Activated T-cell treated with anti-CD3 and anti-CD28 coated beads, Interleukin-2, amount 50 U/mL, for 4 hours (primary cell): ENCODE measurements at regions not wholly inside any gene's neighbourhood (a gene's known extent, or its start where the extent isn't known, plus 50 kb on each side); places are given as distances from the start of the nearest gene placed in this dataset.

ENCODE experiments used
- ATAC-seq, 2 donors: fragments of 200-7000 bp; cut with Tn5 transposase; one replicate each; pipeline ENCODE4 v1.10.0; 2021
- DNase-seq: peaks from one replicate; pipeline ENCODE4 v3.0.0-alpha.2; 2020
- H3K27me3 Mint-ChIP-seq: one replicate; pipeline ENCODE4 v1.8.0; 2021; ENCODE audit warnings: low read depth, mixed read lengths
- H3K36me3 Mint-ChIP-seq: one replicate; pipeline ENCODE4 v1.8.0; 2022; ENCODE audit warnings: mixed read lengths; ENCODE audit not compliant: insufficient read depth
- H3K4me1 Mint-ChIP-seq: one replicate; pipeline ENCODE4 v1.8.0; 2021; ENCODE audit warnings: low read depth, mixed read lengths
- H3K4me3 Mint-ChIP-seq: one replicate; pipeline ENCODE4 v1.8.0; 2021; ENCODE audit warnings: mild to moderate bottlenecking, moderate library complexity, mixed read lengths
- H3K9me3 Mint-ChIP-seq: one replicate; pipeline ENCODE4 v1.8.0; 2021; ENCODE audit warnings: mixed read lengths

GRCh38 chr2:221135699-221136098 is 436.4 kb downstream of the EPHA4 start:
- no peaks in the 10 kb centered on the region for H3K9me3 Mint-ChIP-seq
- H3K36me3 Mint-ChIP-seq: no peaks in the 10 kb centered on the region
- H3K4me1 Mint-ChIP-seq: no peaks in the 10 kb centered on the region
- no peak overlapping the region for H3K4me3 Mint-ChIP-seq
- no peaks in the 10 kb centered on the region for H3K27me3 Mint-ChIP-seq
- ATAC-seq (no peak), DNase-seq (no peak)

DNA sequence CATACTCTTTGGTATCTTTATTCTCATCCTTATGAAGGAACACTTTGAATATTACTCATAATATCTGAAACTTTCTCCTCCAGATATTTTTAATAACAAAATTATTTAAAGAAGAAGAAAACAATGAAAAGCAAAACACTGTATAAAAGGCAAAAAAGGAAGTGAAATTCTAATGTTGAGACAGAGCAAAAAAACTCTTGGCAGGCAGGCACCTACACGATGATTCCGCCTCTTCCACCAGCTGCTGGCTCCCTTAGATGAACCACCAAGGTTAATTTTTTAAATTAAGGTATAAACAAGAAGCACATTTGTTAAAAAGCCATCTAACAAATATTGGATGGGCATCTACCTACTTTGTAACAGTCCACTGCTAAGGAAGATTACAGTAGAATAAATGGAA is 434.7 kb downstream of the EPHA4 start:
- Mint-ChIP-seq H3K27me3 (no peaks in the 10 kb centered on the region), H3K4me1 (no peaks in the 10 kb centered on the region), H3K9me3 (no peaks in the 10 kb centered on the region), H3K36me3 (no peaks in the 10 kb centered on the region), H3K4me3 (no peak overlapping the region)
- ATAC-seq (no peak), DNase-seq (no peak)

DNA sequence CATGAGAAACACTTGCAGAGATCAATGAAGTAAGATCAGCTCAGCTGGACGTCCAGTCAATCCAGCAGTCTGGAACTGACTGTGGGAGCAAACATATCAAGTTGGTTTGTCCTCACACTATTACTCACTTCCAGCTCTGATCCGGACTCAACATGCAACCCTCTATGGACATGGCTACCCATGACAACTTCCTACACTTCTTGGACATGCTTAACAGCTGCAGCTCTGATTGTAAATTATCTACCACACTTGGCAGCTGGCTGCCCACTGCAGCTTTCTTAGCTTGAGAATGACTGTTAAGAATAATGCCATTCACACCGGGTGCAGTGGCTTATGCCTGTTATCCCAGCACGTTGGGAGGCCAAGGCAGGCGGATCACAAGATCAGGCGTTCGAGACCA is 429.8 kb downstream of the EPHA4 start:
- Mint-ChIP-seq H3K9me3 (no peaks in the 10 kb centered on the region), H3K4me3 (no peak overlapping the region), H3K36me3 (no peaks in the 10 kb centered on the region), H3K4me1 (no peaks in the 10 kb centered on the region), H3K27me3 (no peaks in the 10 kb centered on the region)
- DNase-seq (no peak), ATAC-seq (no peak)

GRCh38 chr2:221143231-221143630 is 428.9 kb downstream of the EPHA4 start:
- Mint-ChIP-seq H3K4me3 (no peak overlapping the region), H3K36me3 (no peaks in the 10 kb centered on the region), H3K4me1 (no peaks in the 10 kb centered on the region), H3K9me3 (no peaks in the 10 kb centered on the region), H3K27me3 (no peaks in the 10 kb centered on the region)
- DNase-seq (no peak), ATAC-seq (no peak)

DNA sequence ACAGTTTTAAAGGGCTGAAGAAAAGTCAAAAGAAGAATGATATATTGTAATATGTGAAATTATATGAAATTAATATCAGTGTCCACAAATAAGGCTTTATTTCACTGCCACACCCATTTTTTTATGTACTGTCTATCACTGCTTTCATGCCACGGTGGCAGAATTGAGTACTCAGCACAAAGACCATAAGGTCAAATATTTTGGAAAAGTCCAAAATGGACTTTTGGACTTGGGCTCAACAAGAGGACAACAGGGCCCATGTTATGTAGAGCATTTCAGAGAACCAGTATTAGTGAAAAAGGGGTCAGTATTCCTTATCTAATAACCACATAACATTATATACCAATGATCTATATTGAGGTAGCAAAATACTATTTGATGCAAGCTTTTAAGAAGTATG is 427.2 kb downstream of the EPHA4 start:
- ATAC-seq: no peak
- H3K9me3 Mint-ChIP-seq: no peaks in the 10 kb centered on the region
- no peaks in the 10 kb centered on the region for H3K36me3 Mint-ChIP-seq
- DNase-seq: no peak
- H3K27me3 Mint-ChIP-seq: no peaks in the 10 kb centered on the region
- no peaks in the 10 kb centered on the region for H3K4me1 Mint-ChIP-seq
- H3K4me3 Mint-ChIP-seq: no peak overlapping the region

GRCh38 chr2:221145396-221145795 is 426.7 kb downstream of the EPHA4 start:
- H3K4me3 Mint-ChIP-seq: no peak overlapping the region
- no peaks in the 10 kb centered on the region for H3K27me3 Mint-ChIP-seq
- ATAC-seq (no peak), DNase-seq (no peak)
- no peaks in the 10 kb centered on the region for H3K4me1 Mint-ChIP-seq
- no peaks in the 10 kb centered on the region for H3K9me3 Mint-ChIP-seq
- no peaks in the 10 kb centered on the region for H3K36me3 Mint-ChIP-seq

DNA sequence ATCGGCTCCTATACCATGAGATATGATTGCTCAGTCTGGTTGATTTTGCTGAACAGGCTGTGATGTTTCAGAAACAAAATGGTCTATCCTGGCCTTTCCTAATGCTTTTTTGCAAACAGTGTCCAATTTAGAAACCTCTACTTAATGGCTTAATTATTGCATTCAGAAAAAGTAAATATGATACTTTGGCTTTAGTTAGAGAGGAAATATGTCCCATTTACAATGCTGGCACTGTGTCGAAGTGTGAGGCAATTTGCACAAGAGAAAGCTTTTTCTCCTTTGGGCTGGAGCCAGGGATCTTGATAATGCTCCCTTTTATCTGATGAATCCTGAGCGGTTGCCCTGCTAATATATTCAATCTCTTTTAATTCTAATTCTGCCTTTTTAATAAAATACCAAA is 418.9 kb downstream of the EPHA4 start:
- Mint-ChIP-seq H3K4me1 (no peaks in the 10 kb centered on the region), H3K27me3 (no peaks in the 10 kb centered on the region), H3K4me3 (no peak overlapping the region), H3K9me3 (no peaks in the 10 kb centered on the region), H3K36me3 (no peaks in the 10 kb centered on the region)
- ATAC-seq (no peak), DNase-seq (no peak)

GRCh38 chr2:221154176-221154575 is 417.9 kb downstream of the EPHA4 start:
- Mint-ChIP-seq H3K27me3 (no peaks in the 10 kb centered on the region), H3K9me3 (no peaks in the 10 kb centered on the region), H3K4me3 (no peak overlapping the region), H3K36me3 (no peaks in the 10 kb centered on the region), H3K4me1 (no peaks in the 10 kb centered on the region)
- ATAC-seq (no peak), DNase-seq (no peak)

DNA sequence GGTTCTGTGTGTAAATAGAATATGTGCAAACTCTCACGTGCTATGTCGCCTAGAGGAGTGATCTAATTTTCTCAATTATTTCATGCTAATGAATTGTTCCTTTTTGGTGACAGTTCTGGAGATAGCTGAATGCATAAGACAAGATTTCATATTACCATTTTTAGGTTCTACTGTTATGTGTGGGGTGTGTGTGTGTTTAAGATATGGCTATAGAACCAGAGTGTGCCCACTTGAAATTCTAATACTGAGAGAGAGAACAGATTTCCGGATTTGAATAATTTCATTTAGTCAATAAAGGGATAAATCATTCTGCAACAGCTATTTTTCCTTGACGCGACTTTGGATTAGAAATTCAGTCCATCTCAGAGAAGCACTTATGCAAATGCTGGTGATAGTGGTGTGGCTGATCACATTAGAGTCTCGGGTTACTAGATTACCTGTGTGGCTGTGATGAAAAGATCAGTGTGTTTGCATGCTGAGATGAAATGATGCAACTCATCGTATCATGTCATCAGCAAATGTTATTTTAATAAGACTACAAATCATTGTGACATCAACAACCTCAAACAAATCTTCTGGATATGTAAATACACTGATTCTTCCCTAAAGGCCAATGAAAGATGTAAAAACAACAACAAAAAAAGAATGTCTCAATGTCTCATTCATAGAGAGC is 415.9 kb downstream of the EPHA4 start:
- Mint-ChIP-seq H3K4me3 (no peak overlapping the region), H3K36me3 (no peaks in the 10 kb centered on the region), H3K27me3 (no peaks in the 10 kb centered on the region), H3K4me1 (no peaks in the 10 kb centered on the region), H3K9me3 (no peaks in the 10 kb centered on the region)
- no peak for ATAC-seq
- DNase-seq: no peak

DNA sequence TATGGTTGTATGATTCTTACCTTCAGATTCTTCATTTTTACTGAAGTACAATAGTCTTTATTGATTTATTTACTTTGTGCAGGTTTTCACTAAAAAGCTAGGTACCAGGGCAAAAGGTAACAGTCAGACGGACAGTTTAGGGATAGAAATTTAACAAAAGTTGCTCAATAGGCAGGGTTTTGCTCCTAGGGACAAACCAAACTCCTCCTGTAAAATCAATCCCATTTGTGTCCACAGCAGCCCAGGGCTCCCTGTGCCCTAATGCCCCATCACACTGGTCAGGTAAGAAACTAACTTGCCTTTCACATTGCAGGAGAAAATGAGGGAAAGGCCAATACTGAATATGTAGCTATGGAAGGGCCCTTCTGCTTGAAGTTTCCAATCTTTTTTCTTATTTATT is 410.9 kb downstream of the EPHA4 start:
- H3K9me3 Mint-ChIP-seq: no peaks in the 10 kb centered on the region
- no peaks in the 10 kb centered on the region for H3K36me3 Mint-ChIP-seq
- H3K4me3 Mint-ChIP-seq: no peak overlapping the region
- H3K27me3 Mint-ChIP-seq: no peaks in the 10 kb centered on the region
- H3K4me1 Mint-ChIP-seq: no peaks in the 10 kb centered on the region
- no peak for ATAC-seq
- DNase-seq: no peak

DNA sequence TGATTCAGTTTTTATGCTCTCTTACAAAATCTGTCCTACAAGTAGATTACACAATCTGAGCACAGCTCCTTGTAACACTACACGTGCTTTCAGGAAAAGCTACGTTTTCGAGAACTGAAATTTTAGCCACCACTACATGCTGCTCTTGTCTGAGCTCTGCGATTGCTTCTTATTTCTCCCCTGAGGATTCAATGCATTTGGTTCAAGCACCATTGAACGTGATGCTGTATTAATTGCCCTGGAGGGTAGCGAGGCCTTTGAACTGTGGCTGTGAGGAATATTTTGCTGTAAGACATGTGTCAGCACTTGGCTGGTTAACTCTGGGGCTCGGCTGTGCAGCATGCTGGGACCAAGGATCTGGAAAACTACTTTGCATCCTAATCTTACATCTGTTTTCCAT is 405.8 kb downstream of the EPHA4 start:
- DNase-seq (no peak), ATAC-seq (no peak)

DNA sequence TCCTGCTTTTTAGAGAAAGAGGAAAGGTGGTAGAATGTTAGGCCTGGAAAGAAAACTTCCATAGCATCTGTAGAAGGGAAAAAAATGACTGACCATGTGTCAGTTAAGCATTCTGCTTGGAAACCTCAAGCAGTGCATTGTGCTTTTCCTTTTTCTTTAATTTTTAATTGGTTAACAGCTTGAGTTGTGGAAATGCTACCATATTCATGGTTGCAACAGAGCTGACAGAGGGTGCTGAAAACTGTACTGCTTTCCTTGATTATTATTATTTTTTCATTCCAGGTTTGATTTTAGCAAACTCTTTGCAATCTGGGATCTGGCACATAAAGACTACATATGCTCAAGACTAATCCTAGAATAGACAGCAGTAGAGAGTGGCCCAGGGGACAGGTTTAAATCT is 404.5 kb downstream of the EPHA4 start:
- ATAC-seq: no peak
- H3K4me3 Mint-ChIP-seq: no peak overlapping the region
- DNase-seq: no peak
- H3K9me3 Mint-ChIP-seq: no peaks in the 10 kb centered on the region
- H3K27me3 Mint-ChIP-seq: no peaks in the 10 kb centered on the region
- H3K4me1 Mint-ChIP-seq: no peaks in the 10 kb centered on the region
- H3K36me3 Mint-ChIP-seq: no peaks in the 10 kb centered on the region

More for the DNA sequence above, 405.8 kb downstream of the EPHA4 start:
- Mint-ChIP-seq H3K4me1 (no peaks in the 10 kb centered on the region), H3K36me3 (no peaks in the 10 kb centered on the region), H3K4me3 (no peak overlapping the region), H3K9me3 (no peaks in the 10 kb centered on the region), H3K27me3 (no peaks in the 10 kb centered on the region)

DNA sequence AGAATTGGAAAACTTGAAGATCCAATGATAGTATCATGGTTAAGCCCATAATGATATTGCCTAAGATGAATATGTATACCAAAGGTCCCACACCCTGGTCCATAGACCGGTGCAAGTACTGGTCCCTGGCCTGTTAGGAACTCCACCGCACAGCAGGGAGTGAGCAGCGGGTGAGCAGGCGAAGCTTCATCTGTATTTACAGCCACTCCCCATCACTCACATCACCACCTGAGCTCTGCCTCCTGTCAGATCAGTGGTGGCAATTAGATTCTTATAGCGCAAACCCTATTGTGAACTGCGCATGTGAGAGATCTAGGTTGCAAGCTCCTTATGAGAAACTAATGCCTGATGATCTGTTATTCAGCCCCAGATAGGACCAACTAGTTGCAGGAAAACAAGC is 402.4 kb downstream of the EPHA4 start:
- H3K4me3 Mint-ChIP-seq: no peak overlapping the region

DNA sequence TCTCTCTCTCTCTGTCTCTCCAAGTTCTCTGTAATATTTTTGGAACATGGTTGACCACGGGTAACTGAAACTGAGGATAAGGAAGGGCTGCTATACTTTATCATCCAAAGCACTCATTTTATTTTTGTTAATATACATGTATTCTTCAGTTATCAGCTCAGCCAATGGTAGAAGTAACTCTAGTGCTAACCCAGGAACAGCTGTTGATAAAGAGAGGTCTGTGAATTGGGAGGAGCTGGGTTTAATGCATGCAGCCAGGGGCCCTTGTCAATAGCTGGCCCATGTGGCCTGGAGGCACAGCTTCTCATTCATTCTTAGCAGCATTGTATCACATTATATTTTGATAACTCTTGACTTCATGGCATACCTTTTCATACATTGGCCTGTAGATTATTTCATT is 401.6 kb downstream of the EPHA4 start:
- no peak for DNase-seq
- Mint-ChIP-seq H3K4me1 (no peaks in the 10 kb centered on the region), H3K27me3 (no peaks in the 10 kb centered on the region), H3K36me3 (no peaks in the 10 kb centered on the region), H3K4me3 (no peak overlapping the region), H3K9me3 (no peaks in the 10 kb centered on the region)
- no peak for ATAC-seq

More for the DNA sequence above, 402.4 kb downstream of the EPHA4 start:
- no peaks in the 10 kb centered on the region for H3K27me3 Mint-ChIP-seq
- ATAC-seq (no peak), DNase-seq (no peak)
- H3K36me3 Mint-ChIP-seq: no peaks in the 10 kb centered on the region
- no peaks in the 10 kb centered on the region for H3K4me1 Mint-ChIP-seq
- no peaks in the 10 kb centered on the region for H3K9me3 Mint-ChIP-seq

DNA sequence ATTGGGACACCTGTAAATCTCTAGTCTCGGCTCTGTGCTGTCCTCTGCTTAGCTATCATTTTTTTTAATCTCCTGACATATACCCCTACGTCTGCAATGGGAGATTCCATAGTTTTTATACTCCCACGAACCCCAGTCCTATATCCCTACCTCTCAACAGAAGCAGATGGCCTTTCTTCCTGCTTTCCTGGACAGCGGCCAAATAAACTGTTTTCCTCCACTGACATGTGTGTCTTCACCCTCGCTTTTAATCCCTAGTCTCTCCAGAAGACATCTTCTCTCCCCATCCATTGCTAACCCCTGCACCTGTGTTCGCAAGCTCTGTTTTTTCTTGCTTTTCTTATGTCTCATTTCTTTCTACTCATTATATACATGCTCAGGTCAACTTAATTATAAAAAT is 395.4 kb downstream of the EPHA4 start:
- Mint-ChIP-seq H3K4me3 (no peak overlapping the region), H3K4me1 (no peaks in the 10 kb centered on the region), H3K9me3 (no peaks in the 10 kb centered on the region), H3K36me3 (no peaks in the 10 kb centered on the region), H3K27me3 (no peaks in the 10 kb centered on the region)
- ATAC-seq (no peak), DNase-seq (no peak)

DNA sequence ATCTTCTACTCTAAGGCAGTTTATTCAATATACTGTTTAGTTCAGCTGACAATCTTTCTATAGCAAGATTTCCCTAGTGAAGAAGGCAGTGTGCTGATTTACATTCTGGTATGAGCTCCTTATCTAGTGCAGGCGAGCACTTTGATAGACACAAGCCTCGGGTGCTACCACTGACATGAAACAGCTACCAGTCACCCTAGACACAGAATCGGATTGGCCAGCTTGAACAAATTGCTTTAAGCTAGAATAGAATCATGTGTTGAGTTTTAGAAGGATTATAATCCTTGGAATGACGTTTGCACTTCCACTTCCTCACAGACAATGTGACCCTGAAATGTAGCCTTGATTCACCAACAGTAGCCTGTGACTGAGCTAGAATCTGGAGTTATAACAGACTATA is 394.0 kb downstream of the EPHA4 start:
- Mint-ChIP-seq H3K27me3 (no peaks in the 10 kb centered on the region), H3K9me3 (no peaks in the 10 kb centered on the region), H3K4me3 (no peak overlapping the region), H3K4me1 (no peaks in the 10 kb centered on the region), H3K36me3 (no peaks in the 10 kb centered on the region)
- DNase-seq (no peak), ATAC-seq (no peak)
